Bronchial epithelial cell (primary cell): ENCODE measurements at regions not wholly inside any gene's neighbourhood (a gene's known extent, or its start where the extent isn't known, plus 50 kb on each side); places are given as distances from the start of the nearest gene placed in this dataset.

ENCODE experiments used
- DNase-seq: peaks from one replicate; pipeline ENCODE4 v3.0.0-alpha.2; 2010; ENCODE audit warnings: low read depth
- FAIRE-seq: peaks from 2 replicates; lab custom pipeline; 2011; peaks lifted over from hg19 to GRCh38; lab: Jason Lieb, UNC
- H3K27me3 ChIP-seq: 2 replicates; pipeline ENCODE4 v1.5.1; 2011; ENCODE audit warnings: low read length; ENCODE audit not compliant: control insufficient read depth, insufficient read depth
- H3K36me3 ChIP-seq: 2 replicates; pipeline ENCODE4 v1.5.1; 2011; ENCODE audit warnings: low read length; ENCODE audit not compliant: control insufficient read depth, insufficient read depth
- H3K4me3 ChIP-seq: 2 replicates; pipeline ENCODE4 v1.5.1; 2011; ENCODE audit warnings: mild to moderate bottlenecking, low read depth, low read length, control low read depth
- CTCF ChIP-seq: IDR thresholded peaks from 2 replicates; pipeline ENCODE4 v1.5.1; 2011; ENCODE audit warnings: mild to moderate bottlenecking, moderate library complexity, low read length, control low read depth, inconsistent platforms; ENCODE audit not compliant: insufficient read depth, severe bottlenecking

- Histone ChIP-seq H3K4me3 (no peak overlapping the region), H3K27me3 (no peaks in the 10 kb centered on the region), H3K36me3 (no peaks in the 10 kb centered on the region)
- no peak for FAIRE-seq
- no peak for TF ChIP-seq CTCF
- DNase-seq, result no peak
These were observed 93.7 kb upstream of the UBE3A start for GRCh38 chr15:25532269-25533140.

- FAIRE-seq (no peak), DNase-seq (no peak)
- Histone ChIP-seq H3K4me3 (no peak overlapping the region), H3K27me3 (no peaks in the 10 kb centered on the region), H3K36me3 (no peaks in the 10 kb centered on the region)
- no peak for TF ChIP-seq CTCF
These were observed 91.0 kb upstream of the UBE3A start for GRCh38 chr15:25529774-25530173.

GRCh38 chr15:25527118-25527517 lies 88.3 kb upstream of the UBE3A start:
- H3K4me3 ChIP-seq, result no peak overlapping the region
- TF ChIP-seq CTCF, result no peak
- DNase-seq, result peak; percentile 9
- no peaks in the 10 kb centered on the region for H3K36me3 ChIP-seq
- H3K27me3 ChIP-seq, result no peaks in the 10 kb centered on the region
- FAIRE-seq, result no peak

GRCh38 chr15:25525741-25526140 lies 86.9 kb upstream of the UBE3A start:
- H3K4me3 ChIP-seq, result no peak overlapping the region
- H3K27me3 ChIP-seq, result no peaks in the 10 kb centered on the region
- no peak for FAIRE-seq
- no peaks in the 10 kb centered on the region for H3K36me3 ChIP-seq
- DNase-seq, result no peak
- no peak for TF ChIP-seq CTCF

GRCh38 chr15:25515633-25516032 lies 76.8 kb upstream of the UBE3A start:
- DNase-seq, result no peak
- no peak overlapping the region for H3K4me3 ChIP-seq
- no peak for TF ChIP-seq CTCF
- H3K36me3 ChIP-seq, result no peaks in the 10 kb centered on the region
- peak; percentile 55 for FAIRE-seq
- no peaks in the 10 kb centered on the region for H3K27me3 ChIP-seq

- FAIRE-seq, result no peak
- Histone ChIP-seq H3K4me3 (no peak overlapping the region), H3K36me3 (no peaks in the 10 kb centered on the region), H3K27me3 (no peaks in the 10 kb centered on the region)
- DNase-seq, result no peak
- no peak for TF ChIP-seq CTCF
These were observed 75.7 kb upstream of the UBE3A start for GRCh38 chr15:25514522-25514921.
